RWPE1 (cell line): ENCODE measurements at regions not wholly inside any gene's neighbourhood (a gene's known extent, or its start where the extent isn't known, plus 50 kb on each side); places are given as distances from the start of the nearest gene placed in this dataset.

Experiments
- CTCF ChIA-PET: fragments of 350-600 bp; sonication (Branson Sonifier 250); formaldehyde crosslinking; extraction: SDS; loops from one replicate; lab custom pipeline; 2021; lab: Yijun Ruan, JAX
- POLR2A ChIA-PET: fragments of 400-600 bp; formaldehyde crosslinking; extraction: SDS; loops from one replicate; lab custom pipeline; 2020; ENCODE audit warnings: antibody characterized with exemption; ENCODE audit not compliant: low non-redundant PET; lab: Yijun Ruan, JAX
- DNase-seq: peaks from one replicate; pipeline ENCODE4 v3.0.0; 2012; ENCODE audit warnings: low spot score
- H3K27ac ChIP-seq: fragments of 450-650 bp; 2 replicates; pipeline ENCODE4 v1.5.1; 2017
- CTCF ChIP-seq: fragments of 450-650 bp; conservative IDR thresholded peaks from 2 replicates; pipeline ENCODE4 v1.5.1; 2017; ENCODE audit warnings: low read depth, mild to moderate bottlenecking

GRCh38 chr14:104319491-104320241 lies 181.3 kb downstream of the KIF26A start:
- TF ChIP-seq CTCF, result no peak
- H3K27ac ChIP-seq, result no peak overlapping the region
- DNase-seq, result no peak
- CTCF ChIA-PET, result interaction anchor here (0.6 kb wide), 1 partner anchor 27 kb away, joined by 4 read pairs; no protein-coding TSS in a partner anchor
- POLR2A ChIA-PET, result no interaction called here

GRCh38 chr14:104320611-104321086 lies 182.3 kb downstream of the KIF26A start:
- CTCF ChIA-PET, result no interaction called here
- H3K27ac ChIP-seq, result no peak overlapping the region
- no peak for DNase-seq
- POLR2A ChIA-PET, result no interaction called here
- no peak for TF ChIP-seq CTCF

GRCh38 chr14:104321088-104321801 lies 182.9 kb downstream of the KIF26A start:
- ChIA-PET CTCF (no interaction called here), POLR2A (no interaction called here)
- no peak overlapping the region for H3K27ac ChIP-seq
- no peak for DNase-seq
- TF ChIP-seq CTCF, result no peak

GRCh38 chr14:104321802-104322130 lies 183.4 kb downstream of the KIF26A start:
- H3K27ac ChIP-seq, result no peak overlapping the region
- no peak for DNase-seq
- no peak for TF ChIP-seq CTCF
- ChIA-PET POLR2A (no interaction called here), CTCF (no interaction called here)

- ChIA-PET POLR2A (no interaction called here), CTCF (no interaction called here)
- DNase-seq, result no peak
- H3K27ac ChIP-seq, result no peak overlapping the region
- TF ChIP-seq CTCF, result no peak
Observed at GRCh38 chr14:104322531-104323366, 184.4 kb downstream of the KIF26A start.

GRCh38 chr14:104323551-104324175 lies 185.3 kb downstream of the KIF26A start:
- CTCF ChIA-PET, result no interaction called here
- TF ChIP-seq CTCF, result no peak
- POLR2A ChIA-PET, result no interaction called here
- DNase-seq, result no peak
- no peak overlapping the region for H3K27ac ChIP-seq
